SK-N-SH treated with all-trans-retinoic acid at 6 μM for 48 hours (cell line): ENCODE measurements at regions not wholly inside any gene's neighbourhood (a gene's known extent, or its start where the extent isn't known, plus 50 kb on each side); places are given as distances from the start of the nearest gene placed in this dataset.
A peak's percentile ranks its signal among the peaks of the same experiment; 100 is the strongest.

Source experiments
- ATAC-seq: fragments of 200-7000 bp; cut with Tn5 transposase; 3 replicates; pipeline ENCODE4 v1.9.1; 2020; ENCODE audit warnings: mild to moderate bottlenecking, moderate library complexity
- ARNTL ChIP-seq: fragments of 450-650 bp; formaldehyde crosslinking; IDR thresholded peaks from 2 replicates; pipeline ENCODE4 v1.5.0; 2020; ENCODE audit warnings: low read depth, mild to moderate bottlenecking, moderate library complexity, borderline replicate concordance
- BACH2 ChIP-seq: fragments of 250-450 bp; sonication (Bioruptor Pico); IDR thresholded peaks from 2 replicates; pipeline ENCODE4 v1.9.0; 2021; ENCODE audit warnings: mild to moderate bottlenecking, borderline replicate concordance
- CREB5 ChIP-seq: fragments of 250-450 bp; sonication (Bioruptor Pico); IDR thresholded peaks from 2 replicates; pipeline ENCODE4 v1.5.1; 2020; ENCODE audit warnings: low read depth, mild to moderate bottlenecking, moderate library complexity
- CSDC2 ChIP-seq: fragments of 250-450 bp; sonication (Bioruptor Pico); IDR thresholded peaks from 2 replicates; pipeline ENCODE4 v1.5.0; 2020; ENCODE audit warnings: mild to moderate bottlenecking, moderate library complexity
- ESRRG ChIP-seq: fragments of 250-450 bp; sonication (Bioruptor Pico); IDR thresholded peaks from 2 replicates; pipeline ENCODE4 v1.6.1; 2021; ENCODE audit warnings: mild to moderate bottlenecking
- GLIS3 ChIP-seq: fragments of 250-450 bp; sonication (Bioruptor Pico); IDR thresholded peaks from 2 replicates; pipeline ENCODE4 v1.5.0; 2020; ENCODE audit warnings: mild to moderate bottlenecking, moderate library complexity
- ISL1 ChIP-seq: fragments of 250-450 bp; sonication (Bioruptor Pico); IDR thresholded peaks from 2 replicates; pipeline ENCODE4 v2.1.2; 2022; ENCODE audit warnings: mild to moderate bottlenecking, moderate library complexity
- OSR1 ChIP-seq: fragments of 250-450 bp; sonication (Bioruptor Pico); IDR thresholded peaks from 2 replicates; pipeline ENCODE4 v1.8.0; 2022; ENCODE audit warnings: moderate library complexity, mild to moderate bottlenecking, inconsistent platforms
- PATZ1 ChIP-seq: fragments of 250-450 bp; sonication (Bioruptor Pico); IDR thresholded peaks from 2 replicates; pipeline ENCODE4 v1.8.0; 2020; ENCODE audit warnings: mild to moderate bottlenecking, moderate library complexity, borderline replicate concordance
- POU6F1 ChIP-seq: fragments of 250-450 bp; sonication (Bioruptor Pico); IDR thresholded peaks from 2 replicates; pipeline ENCODE4 v1.8.0; 2021; ENCODE audit warnings: low read depth, mild to moderate bottlenecking, moderate library complexity, borderline replicate concordance
- PPARA ChIP-seq: fragments of 250-450 bp; sonication (Bioruptor Pico); IDR thresholded peaks from 2 replicates; pipeline ENCODE4 v1.5.0; 2020; ENCODE audit warnings: mild to moderate bottlenecking, borderline replicate concordance
- RARB ChIP-seq: fragments of 250-450 bp; sonication (Bioruptor Pico); IDR thresholded peaks from 2 replicates; pipeline ENCODE4 v1.8.0; 2021; ENCODE audit warnings: mild to moderate bottlenecking, moderate library complexity
- SNAI2 ChIP-seq: fragments of 250-450 bp; sonication (Bioruptor Pico); IDR thresholded peaks from 2 replicates; pipeline ENCODE4 v1.5.0; 2020; ENCODE audit warnings: mild to moderate bottlenecking, moderate library complexity
- TCF4 ChIP-seq: fragments of 250-450 bp; sonication (Bioruptor Pico); IDR thresholded peaks from 2 replicates; pipeline ENCODE4 v1.8.0; 2021; ENCODE audit warnings: mild to moderate bottlenecking, moderate library complexity, borderline replicate concordance
- TSHZ2 ChIP-seq: fragments of 250-450 bp; sonication (Bioruptor Pico); IDR thresholded peaks from 2 replicates; pipeline ENCODE4 v1.5.0; 2020; ENCODE audit warnings: mild to moderate bottlenecking, moderate library complexity
- ZFP3 ChIP-seq: fragments of 250-450 bp; sonication (Bioruptor Pico); IDR thresholded peaks from 2 replicates; pipeline ENCODE4 v1.5.0; 2020; ENCODE audit warnings: mild to moderate bottlenecking, moderate library complexity
- ZFP30 ChIP-seq: fragments of 450-650 bp; formaldehyde crosslinking; IDR thresholded peaks from 2 replicates; pipeline ENCODE4 v1.5.0; 2022; ENCODE audit warnings: mild to moderate bottlenecking, moderate library complexity
- ZNF565 ChIP-seq: fragments of 450-650 bp; formaldehyde crosslinking; conservative IDR thresholded peaks from 2 replicates; pipeline ENCODE4 v1.5.0; 2020; ENCODE audit warnings: low read depth, mild to moderate bottlenecking, moderate library complexity
- ZNF70 ChIP-seq: fragments of 450-650 bp; formaldehyde crosslinking; IDR thresholded peaks from 2 replicates; pipeline ENCODE4 v1.5.0; 2020; ENCODE audit warnings: mild to moderate bottlenecking, moderate library complexity
- ZNF8 ChIP-seq: fragments of 450-650 bp; formaldehyde crosslinking; IDR thresholded peaks from 2 replicates; pipeline ENCODE4 v1.5.0; 2020; ENCODE audit warnings: mild to moderate bottlenecking, moderate library complexity

GRCh38 chr7:81404669-81405068 lies 365.2 kb downstream of the HGF start (continued):
- TF ChIP-seq ZNF70: no peak
- TF ChIP-seq ISL1 (CRISPR knock-in tag): no peak
- no peak for TF ChIP-seq RARB (CRISPR knock-in tag)
- no peak for TF ChIP-seq ZFP3 (CRISPR knock-in tag)

GRCh38 chr7:81402227-81402626 lies 367.6 kb downstream of the HGF start:
- TF ChIP-seq CREB5 (CRISPR knock-in tag) (no peak), ISL1 (CRISPR knock-in tag) (0 out of 2 replicates have a peak, but pooled peaks have one; percentile 19)
- no peak; the same call in 2 of the 3 replicates for ATAC-seq

GRCh38 chr7:81399471-81399870 lies 370.4 kb downstream of the HGF start:
- TF ChIP-seq BACH2 (CRISPR knock-in tag): no peak
- TF ChIP-seq ARNTL (CRISPR knock-in tag): no peak
- no peak for TF ChIP-seq ZNF565 (CRISPR knock-in tag)
- no peak for TF ChIP-seq POU6F1
- TF ChIP-seq CREB5 (CRISPR knock-in tag): no peak
- TF ChIP-seq PPARA (CRISPR knock-in tag): no peak
- no peak for TF ChIP-seq ZFP3 (CRISPR knock-in tag)
- TF ChIP-seq CSDC2 (CRISPR knock-in tag): no peak
- no peak for TF ChIP-seq ISL1 (CRISPR knock-in tag)
- TF ChIP-seq, all 23 proteins: peak for 0
- no peak for ATAC-seq

GRCh38 chr7:81394029-81394428 lies 375.8 kb downstream of the HGF start:
- no peak for ATAC-seq
- TF ChIP-seq PATZ1 (no peak), ISL1 (CRISPR knock-in tag) (no peak), SNAI2 (CRISPR knock-in tag) (no peak), BACH2 (CRISPR knock-in tag) (no peak), ARNTL (CRISPR knock-in tag) (no peak), CSDC2 (CRISPR knock-in tag) (no peak), ESRRG (CRISPR knock-in tag) (no peak), ZFP3 (CRISPR knock-in tag) (no peak), TCF4 (CRISPR knock-in tag) (no peak), RARB (CRISPR knock-in tag) (no peak), TSHZ2 (no peak), GLIS3 (no peak), OSR1 (CRISPR knock-in tag) (no peak)

GRCh38 chr7:81393018-81393417 lies 376.8 kb downstream of the HGF start:
- ATAC-seq: no peak
- TF ChIP-seq GLIS3: no peak
- TF ChIP-seq OSR1 (CRISPR knock-in tag): no peak
- TF ChIP-seq CSDC2 (CRISPR knock-in tag): no peak
- TF ChIP-seq ESRRG (CRISPR knock-in tag): no peak
- no peak for TF ChIP-seq CREB5 (CRISPR knock-in tag)
- no peak for TF ChIP-seq TSHZ2
- TF ChIP-seq PPARA (CRISPR knock-in tag): no peak
- TF ChIP-seq ZNF70: no peak
- no peak for TF ChIP-seq ZNF8 (CRISPR knock-in tag)
- no peak for TF ChIP-seq ZFP30 (CRISPR knock-in tag)
